Adipocyte (in vitro differentiated cells): ENCODE measurements at regions not wholly inside any gene's neighbourhood (a gene's known extent, or its start where the extent isn't known, plus 50 kb on each side); places are given as distances from the start of the nearest gene placed in this dataset.

Experiments
- DNase-seq: peaks from one replicate; pipeline ENCODE4 v3.0.0-alpha.2; 2015; ENCODE audit warnings: low read depth
- H3K27me3 ChIP-seq: replicated peaks from 2 replicates; pipeline ENCODE4 v1.7.0; 2013; ENCODE audit warnings: mild to moderate bottlenecking, low read length, moderate library complexity; ENCODE audit not compliant: control insufficient read depth, insufficient read depth
- H3K36me3 ChIP-seq: 2 replicates; pipeline ENCODE4 v1.7.0; 2013; ENCODE audit warnings: low read length, mild to moderate bottlenecking, moderate library complexity; ENCODE audit not compliant: control insufficient read depth, insufficient read depth, severe bottlenecking
- H3K4me1 ChIP-seq: 2 replicates; pipeline ENCODE4 v1.7.0; 2013; ENCODE audit warnings: mild to moderate bottlenecking, low read length, moderate library complexity; ENCODE audit not compliant: control insufficient read depth, insufficient read depth
- H3K4me3 ChIP-seq: 2 replicates; pipeline ENCODE4 v1.7.0; 2013; ENCODE audit warnings: mild to moderate bottlenecking, low read length, moderate library complexity
- H3K9ac ChIP-seq: 2 replicates; pipeline ENCODE4 v1.7.0; 2013; ENCODE audit warnings: mild to moderate bottlenecking, low read length, moderate library complexity
- H3K9me3 ChIP-seq: 2 replicates; pipeline ENCODE4 v1.7.0; 2013; ENCODE audit warnings: mild to moderate bottlenecking, low read length, moderate library complexity; ENCODE audit not compliant: control insufficient read depth

- H3K4me3 ChIP-seq: no peak overlapping the region
- no peak for DNase-seq
- no peak overlapping the region for H3K9ac ChIP-seq
- H3K4me1 ChIP-seq: no peaks in the 10 kb centered on the region
- no peaks in the 10 kb centered on the region for H3K9me3 ChIP-seq
- H3K36me3 ChIP-seq: no peaks in the 10 kb centered on the region
- H3K27me3 ChIP-seq: no peaks in the 10 kb centered on the region
Measured at GRCh38 chr2:164234074-164234473, 387.2 kb downstream of the GRB14 start.

GRCh38 chr2:164224007-164224406, 397.3 kb downstream of the GRB14 start:
- H3K27me3 ChIP-seq: no peaks in the 10 kb centered on the region
- H3K9me3 ChIP-seq: no peaks in the 10 kb centered on the region
- no peak for DNase-seq
- H3K36me3 ChIP-seq: no peaks in the 10 kb centered on the region
- no peak overlapping the region for H3K9ac ChIP-seq
- no peaks in the 10 kb centered on the region for H3K4me1 ChIP-seq
- no peak overlapping the region for H3K4me3 ChIP-seq

DNA sequence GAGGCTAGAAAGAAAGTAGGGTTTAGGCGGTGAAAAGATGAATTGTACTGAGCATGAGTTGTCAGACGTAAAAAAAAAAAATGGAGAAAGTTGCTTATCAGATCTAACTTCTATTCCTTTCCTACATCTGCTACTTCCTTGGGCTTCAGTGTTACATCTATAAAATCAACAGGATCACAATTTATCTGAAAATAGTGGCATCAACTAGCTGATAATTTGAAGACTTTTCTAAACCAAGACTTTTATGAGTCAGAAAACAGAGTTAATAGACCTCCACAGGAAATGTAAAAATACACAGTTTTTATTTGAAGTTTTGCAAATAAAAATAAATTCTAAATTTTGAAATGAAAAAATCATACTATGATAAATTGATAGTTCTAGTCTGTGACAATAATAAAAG, 399.8 kb downstream of the GRB14 start:
- Histone ChIP-seq H3K9ac (no peak overlapping the region), H3K27me3 (no peaks in the 10 kb centered on the region), H3K9me3 (no peaks in the 10 kb centered on the region), H3K4me1 (no peaks in the 10 kb centered on the region), H3K36me3 (no peaks in the 10 kb centered on the region), H3K4me3 (no peak overlapping the region)
- no peak for DNase-seq

- H3K36me3 ChIP-seq: no peaks in the 10 kb centered on the region
- no peaks in the 10 kb centered on the region for H3K4me1 ChIP-seq
- no peak overlapping the region for H3K9ac ChIP-seq
- no peak for DNase-seq
- no peak overlapping the region for H3K4me3 ChIP-seq
- H3K27me3 ChIP-seq: no peaks in the 10 kb centered on the region
- H3K9me3 ChIP-seq: no peaks in the 10 kb centered on the region
Measured at GRCh38 chr2:164220265-164220664, 401.0 kb downstream of the GRB14 start.

DNA sequence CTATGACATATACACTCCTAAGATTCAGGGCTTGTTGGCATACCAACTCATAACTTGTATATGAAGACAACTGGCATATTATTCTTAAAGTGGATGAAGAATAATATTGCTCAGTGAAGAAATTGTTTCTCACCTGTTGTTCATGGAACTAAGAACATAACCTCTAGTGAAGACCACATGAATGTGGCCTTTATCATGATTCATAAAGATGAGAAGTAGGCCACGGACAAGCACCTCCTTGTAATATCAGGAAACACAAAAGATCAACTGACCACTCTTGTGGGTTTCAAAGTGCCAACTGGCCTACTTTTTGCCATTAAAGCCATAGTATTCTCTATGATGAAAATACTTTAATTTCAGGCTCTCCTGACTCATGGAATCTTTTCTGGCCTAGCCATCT, 407.4 kb downstream of the GRB14 start:
- Histone ChIP-seq H3K9ac (no peak overlapping the region), H3K27me3 (no peaks in the 10 kb centered on the region), H3K4me3 (no peak overlapping the region), H3K4me1 (peaks cover 5% of the 10 kb centered on the region), H3K36me3 (no peaks in the 10 kb centered on the region), H3K9me3 (no peaks in the 10 kb centered on the region)
- no peak for DNase-seq

DNA sequence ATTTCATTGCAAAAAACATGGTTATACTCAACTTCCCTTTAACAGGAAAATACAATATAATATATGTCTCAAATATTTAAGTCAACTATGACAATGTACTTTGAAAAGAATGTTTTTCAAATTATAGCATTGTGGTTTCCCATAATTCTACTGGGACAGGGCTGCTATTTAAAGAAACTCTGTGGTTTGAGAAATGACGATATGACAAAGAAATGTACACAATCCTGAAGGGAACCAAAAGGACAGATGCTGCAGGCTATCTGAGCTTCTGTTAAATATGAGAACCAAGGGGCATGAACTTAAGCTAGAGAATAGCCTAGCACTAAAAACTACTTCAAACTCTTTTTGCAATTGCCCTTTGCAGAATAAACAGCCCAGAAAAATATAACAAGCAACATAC, 415.9 kb downstream of the GRB14 start:
- H3K27me3 ChIP-seq: no peaks in the 10 kb centered on the region
- H3K9ac ChIP-seq: no peak overlapping the region
- H3K36me3 ChIP-seq: no peaks in the 10 kb centered on the region
- H3K4me3 ChIP-seq: no peak overlapping the region
- peaks cover 9% of the 10 kb centered on the region for H3K4me1 ChIP-seq
- DNase-seq: peak; percentile 89
- no peaks in the 10 kb centered on the region for H3K9me3 ChIP-seq

DNA sequence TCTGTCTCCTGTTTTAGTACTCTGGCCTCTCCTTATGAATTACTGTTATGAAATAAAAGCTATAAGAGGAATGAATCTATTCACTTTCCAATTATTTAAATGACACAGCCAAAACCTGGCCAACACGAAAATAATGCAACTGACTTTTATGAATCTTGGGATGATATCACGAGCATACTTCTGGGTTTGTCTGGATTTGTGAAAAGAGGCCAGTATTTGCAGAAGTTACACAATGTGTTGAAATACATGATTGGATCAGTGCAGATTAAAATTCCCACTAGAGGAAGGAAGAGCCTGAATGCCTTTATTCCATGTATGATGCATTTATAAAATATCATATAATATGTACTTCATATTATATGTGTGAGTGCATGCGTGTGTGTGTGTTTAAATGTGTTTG, 418.2 kb downstream of the GRB14 start:
- Histone ChIP-seq H3K4me1 (peaks cover 9% of the 10 kb centered on the region), H3K36me3 (no peaks in the 10 kb centered on the region), H3K9ac (no peak overlapping the region), H3K27me3 (no peaks in the 10 kb centered on the region), H3K9me3 (peaks cover 5% of the 10 kb centered on the region), H3K4me3 (no peak overlapping the region)
- DNase-seq: peak; percentile 62

- H3K9me3 ChIP-seq: peaks cover 5% of the 10 kb centered on the region
- no peak for DNase-seq
- no peaks in the 10 kb centered on the region for H3K27me3 ChIP-seq
- no peaks in the 10 kb centered on the region for H3K36me3 ChIP-seq
- no peaks in the 10 kb centered on the region for H3K4me1 ChIP-seq
- H3K9ac ChIP-seq: no peak overlapping the region
- no peak overlapping the region for H3K4me3 ChIP-seq
Measured at GRCh38 chr2:164198256-164198655, 423.0 kb downstream of the GRB14 start.

DNA sequence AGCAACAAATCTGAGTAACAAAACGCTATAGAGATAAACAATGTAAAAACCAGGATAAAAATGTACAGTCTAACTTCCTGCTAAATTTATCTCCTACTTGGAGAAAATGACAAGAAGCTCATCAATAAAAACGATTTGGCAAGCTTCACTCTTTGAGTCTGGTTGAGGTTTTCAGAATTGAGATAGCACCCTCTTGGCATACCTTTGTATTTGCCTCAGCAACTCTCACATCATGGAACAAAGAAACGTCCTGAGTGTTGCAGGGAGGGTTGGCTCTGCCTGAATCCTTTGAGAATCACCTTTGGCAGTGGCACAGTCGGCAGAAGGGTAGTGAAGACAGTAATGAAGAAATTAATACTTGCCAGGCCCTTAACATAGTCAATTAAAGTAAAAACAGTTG, 430.6 kb downstream of the GRB14 start:
- Histone ChIP-seq H3K4me1 (no peaks in the 10 kb centered on the region), H3K9me3 (peaks cover 14% of the 10 kb centered on the region), H3K9ac (no peak overlapping the region), H3K4me3 (no peak overlapping the region), H3K36me3 (no peaks in the 10 kb centered on the region), H3K27me3 (no peaks in the 10 kb centered on the region)
- no peak for DNase-seq

DNA sequence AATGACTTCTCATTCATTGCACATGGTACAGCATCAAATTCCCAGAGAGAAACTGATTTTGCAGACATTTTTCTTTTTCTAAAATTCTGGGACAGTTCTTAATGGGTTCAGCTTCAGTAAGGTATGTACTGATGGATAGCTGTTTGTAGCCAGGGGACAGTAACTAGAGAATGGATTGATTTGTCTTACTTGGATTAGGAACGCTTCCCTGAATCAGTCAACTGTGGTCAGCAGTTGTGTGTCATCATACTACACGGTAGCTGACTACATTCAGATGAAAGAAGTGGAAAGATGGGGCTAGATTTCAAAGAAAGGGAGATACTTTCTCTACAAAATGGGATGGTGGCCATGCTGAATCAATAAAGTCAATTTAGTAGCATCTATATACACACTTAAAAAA, 431.4 kb downstream of the GRB14 start:
- Histone ChIP-seq H3K36me3 (no peaks in the 10 kb centered on the region), H3K9ac (no peak overlapping the region), H3K4me1 (no peaks in the 10 kb centered on the region), H3K4me3 (no peak overlapping the region), H3K9me3 (peaks cover 14% of the 10 kb centered on the region), H3K27me3 (no peaks in the 10 kb centered on the region)
- no peak for DNase-seq

DNA sequence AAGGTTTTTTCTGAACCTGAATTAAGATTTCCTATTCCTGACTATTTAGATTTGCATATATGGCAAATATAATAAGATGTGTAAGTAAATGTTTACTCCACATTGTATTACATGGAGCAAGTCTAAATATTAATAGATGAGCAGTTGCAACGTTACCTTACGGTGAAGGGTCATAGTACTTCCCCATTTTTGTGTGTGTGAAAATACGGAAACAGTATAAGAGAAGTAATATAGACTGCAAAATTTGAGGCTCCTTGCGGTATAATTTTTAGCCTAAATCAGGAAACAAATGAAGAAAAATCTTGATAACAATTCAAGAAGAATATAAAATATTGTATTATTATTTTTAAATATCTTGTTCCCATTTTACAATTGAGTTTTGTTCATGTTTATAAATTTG, 434.2 kb downstream of the GRB14 start:
- H3K4me3 ChIP-seq: no peak overlapping the region
- no peak overlapping the region for H3K9ac ChIP-seq
- peaks cover 14% of the 10 kb centered on the region for H3K9me3 ChIP-seq
- H3K36me3 ChIP-seq: no peaks in the 10 kb centered on the region
- no peaks in the 10 kb centered on the region for H3K4me1 ChIP-seq
- DNase-seq: no peak
- H3K27me3 ChIP-seq: no peaks in the 10 kb centered on the region

DNA sequence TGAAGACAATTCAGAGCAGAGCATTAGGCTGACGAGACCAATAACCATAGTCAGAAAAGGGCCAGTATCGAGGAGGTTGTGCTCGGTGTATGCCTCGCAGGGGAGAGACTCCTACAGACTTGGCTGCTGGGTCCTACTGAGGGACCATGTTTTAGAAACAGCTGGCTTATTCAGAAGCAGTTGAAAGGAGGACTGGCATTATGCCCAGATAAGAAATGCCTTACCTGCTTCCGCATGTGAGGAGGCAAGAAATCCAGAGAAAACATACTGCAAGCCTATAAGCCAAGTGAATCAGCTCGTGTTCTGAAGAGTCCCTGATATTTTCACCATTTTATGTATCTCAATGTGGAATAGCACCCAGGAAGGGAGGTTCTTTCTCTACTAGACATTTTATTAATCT, 434.7 kb downstream of the GRB14 start:
- peaks cover 14% of the 10 kb centered on the region for H3K9me3 ChIP-seq
- H3K9ac ChIP-seq: no peak overlapping the region
- H3K27me3 ChIP-seq: no peaks in the 10 kb centered on the region
- no peak for DNase-seq
- no peak overlapping the region for H3K4me3 ChIP-seq
- no peaks in the 10 kb centered on the region for H3K36me3 ChIP-seq
- no peaks in the 10 kb centered on the region for H3K4me1 ChIP-seq
